Retinal pigment epithelial cell (primary cell): ENCODE measurements at regions not wholly inside any gene's neighbourhood (a gene's known extent, or its start where the extent isn't known, plus 50 kb on each side); places are given as distances from the start of the nearest gene placed in this dataset.

ENCODE experiments used
- DNase-seq: peaks from one replicate; pipeline ENCODE4 v3.0.0-alpha.2; 2010; ENCODE audit warnings: low read depth
- H3K4me3 ChIP-seq: 2 replicates; pipeline ENCODE4 v1.5.1; 2011; ENCODE audit warnings: mild to moderate bottlenecking, low read length, control low read depth, moderate library complexity
- TF ChIP-seq, protein P1 (sequence below): conservative IDR thresholded peaks from 2 replicates; pipeline ENCODE4 v1.5.1; 2011; ENCODE audit warnings: low read depth, low read length, control low read depth, inconsistent platforms

DNA sequence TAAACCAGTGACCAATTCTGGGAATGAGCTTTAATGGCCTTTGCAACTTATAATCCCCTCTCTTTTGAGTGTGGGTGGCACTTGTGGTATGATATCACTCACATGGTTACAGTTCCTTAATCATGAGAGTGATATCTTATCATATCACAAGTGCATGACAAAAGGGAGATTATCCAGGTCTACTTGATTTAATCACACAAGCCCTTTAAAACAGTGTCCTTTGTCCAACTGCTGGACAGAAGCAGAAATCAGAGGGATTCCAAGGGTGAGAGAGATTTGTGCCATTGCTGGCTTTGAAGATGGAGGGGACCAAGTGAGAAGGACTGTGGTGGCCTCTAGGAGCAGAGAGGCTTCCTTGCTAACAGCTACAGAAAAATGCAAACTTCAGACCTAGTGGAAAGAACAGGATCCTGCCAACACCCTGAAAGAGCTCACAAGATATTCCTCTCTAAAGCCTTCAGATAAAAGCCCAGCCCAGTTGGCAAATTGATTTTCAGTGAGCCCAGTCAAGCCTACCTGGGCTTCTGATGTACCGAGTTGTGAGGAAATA is 279.0 kb upstream of the TLE4 start:
- TF ChIP-seq, protein P1, sequence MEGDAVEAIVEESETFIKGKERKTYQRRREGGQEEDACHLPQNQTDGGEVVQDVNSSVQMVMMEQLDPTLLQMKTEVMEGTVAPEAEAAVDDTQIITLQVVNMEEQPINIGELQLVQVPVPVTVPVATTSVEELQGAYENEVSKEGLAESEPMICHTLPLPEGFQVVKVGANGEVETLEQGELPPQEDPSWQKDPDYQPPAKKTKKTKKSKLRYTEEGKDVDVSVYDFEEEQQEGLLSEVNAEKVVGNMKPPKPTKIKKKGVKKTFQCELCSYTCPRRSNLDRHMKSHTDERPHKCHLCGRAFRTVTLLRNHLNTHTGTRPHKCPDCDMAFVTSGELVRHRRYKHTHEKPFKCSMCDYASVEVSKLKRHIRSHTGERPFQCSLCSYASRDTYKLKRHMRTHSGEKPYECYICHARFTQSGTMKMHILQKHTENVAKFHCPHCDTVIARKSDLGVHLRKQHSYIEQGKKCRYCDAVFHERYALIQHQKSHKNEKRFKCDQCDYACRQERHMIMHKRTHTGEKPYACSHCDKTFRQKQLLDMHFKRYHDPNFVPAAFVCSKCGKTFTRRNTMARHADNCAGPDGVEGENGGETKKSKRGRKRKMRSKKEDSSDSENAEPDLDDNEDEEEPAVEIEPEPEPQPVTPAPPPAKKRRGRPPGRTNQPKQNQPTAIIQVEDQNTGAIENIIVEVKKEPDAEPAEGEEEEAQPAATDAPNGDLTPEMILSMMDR, result no peak
- H3K4me3 ChIP-seq, result no peak overlapping the region
- no peak for DNase-seq

DNA sequence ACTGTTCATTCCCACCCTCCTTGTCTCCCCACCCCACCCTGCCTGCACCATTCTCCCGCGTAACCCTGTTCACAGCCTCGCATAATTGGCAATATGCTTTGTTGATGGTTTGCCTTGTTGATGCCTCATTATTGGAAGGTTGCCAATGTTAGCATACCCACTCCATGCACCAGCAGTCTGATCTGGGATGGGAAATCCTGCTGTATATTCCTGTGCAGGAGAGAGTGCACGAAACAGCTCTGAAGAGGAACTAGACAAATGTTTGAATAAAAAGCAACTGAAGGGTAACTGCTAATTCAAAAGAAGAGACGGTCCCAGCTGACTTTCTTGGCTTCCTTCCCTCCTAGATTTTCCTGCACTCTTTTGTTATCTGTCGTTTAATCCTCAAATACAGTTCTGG is 271.7 kb upstream of the TLE4 start:
- peak; percentile 42 for DNase-seq
- H3K4me3 ChIP-seq, result no peak overlapping the region
- TF ChIP-seq, protein P1, result no peak

DNA sequence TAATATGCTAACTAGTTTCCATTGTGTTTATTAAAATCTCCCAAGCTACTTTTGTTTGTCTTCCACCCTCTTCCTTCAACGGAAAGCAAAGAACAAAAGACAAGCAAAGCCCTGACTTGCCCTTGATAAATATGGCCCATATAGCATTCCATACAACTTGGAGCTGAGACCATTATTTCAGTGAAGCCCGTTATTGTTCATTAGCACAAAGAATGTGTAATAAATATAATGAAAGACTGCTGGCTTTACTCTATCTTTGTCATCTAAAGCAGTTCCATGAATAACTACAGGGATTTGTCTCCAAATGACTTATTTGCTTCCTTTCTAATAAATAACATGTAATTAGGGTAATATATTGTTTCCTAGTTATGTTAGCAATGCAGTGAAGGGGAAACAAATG is 270.7 kb upstream of the TLE4 start:
- DNase-seq, result peak; percentile 31
- no peak overlapping the region for H3K4me3 ChIP-seq
- TF ChIP-seq, protein P1, result no peak

DNA sequence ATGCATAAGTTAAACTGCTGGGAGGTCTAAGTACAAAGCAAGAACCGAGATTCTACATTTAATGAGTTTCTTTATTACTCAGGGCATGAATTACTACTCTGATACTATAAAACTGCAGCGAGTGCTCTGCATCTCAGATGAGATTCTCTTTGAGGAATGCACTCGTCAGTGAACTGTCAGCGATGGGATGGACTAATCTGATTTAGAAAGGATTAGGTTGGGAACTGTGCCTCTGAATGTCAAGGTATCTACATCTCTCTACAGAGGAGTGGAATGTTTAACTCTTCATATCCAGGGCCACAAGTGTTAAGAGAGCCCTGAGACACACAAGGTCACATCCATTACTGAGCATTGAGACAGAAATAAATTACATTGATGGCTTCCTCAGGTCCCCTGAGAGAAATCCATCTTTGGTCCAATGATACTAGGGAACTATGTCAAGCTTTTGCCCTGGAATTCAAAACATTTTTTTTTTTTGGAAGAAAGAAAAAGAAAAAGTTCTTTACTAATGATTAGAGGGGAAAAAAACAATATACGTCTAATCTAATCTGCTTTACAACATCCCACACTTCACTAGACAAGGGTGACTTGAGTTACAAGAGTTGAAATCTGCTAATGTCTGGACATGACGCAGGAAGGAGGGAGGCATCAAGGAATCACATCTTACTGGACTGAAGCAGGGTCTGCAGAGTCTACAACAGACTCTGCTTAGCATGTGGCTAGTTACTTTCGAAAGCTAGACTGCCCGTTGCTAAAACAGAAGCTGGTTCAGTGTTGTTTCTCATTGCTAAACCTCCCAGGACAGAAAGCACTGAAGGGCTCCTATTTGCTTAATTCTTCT is 270.0 kb upstream of the TLE4 start:
- TF ChIP-seq, protein P1, result no peak
- no peak overlapping the region for H3K4me3 ChIP-seq
- peak; percentile 90 for DNase-seq

DNA sequence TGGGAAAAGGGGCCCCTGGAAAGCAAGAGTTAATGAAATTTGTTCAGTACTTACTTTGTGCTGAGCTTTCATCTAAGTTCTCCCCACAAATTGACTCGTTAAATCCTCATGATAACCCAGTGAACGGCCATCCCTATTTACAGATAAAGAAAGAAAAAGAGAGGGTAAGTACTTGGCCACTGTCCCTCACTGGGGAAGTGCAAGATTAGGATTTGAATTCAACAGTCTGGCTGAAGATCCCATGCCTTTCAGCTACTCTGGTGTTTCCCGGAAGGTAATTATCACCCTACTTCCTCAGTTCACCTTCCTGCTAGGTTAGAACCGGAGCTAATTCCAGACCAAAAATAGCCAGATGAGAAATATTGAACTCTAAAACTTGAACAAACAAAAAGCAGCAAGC is 269.2 kb upstream of the TLE4 start:
- TF ChIP-seq, protein P1, result no peak
- no peak for DNase-seq
- H3K4me3 ChIP-seq, result no peak overlapping the region

GRCh38 chr9:79308012-79308411 is 263.8 kb upstream of the TLE4 start:
- TF ChIP-seq, protein P1, result no peak
- H3K4me3 ChIP-seq, result no peak overlapping the region
- no peak for DNase-seq
